Colonic mucosa (tissue), 4 donors: ENCODE measurements at regions not wholly inside any gene's neighbourhood (a gene's known extent, or its start where the extent isn't known, plus 50 kb on each side); places are given as distances from the start of the nearest gene placed in this dataset.
"Not testable (repeated sequence)": the region's sequence is repeated elsewhere in the genome, so short reads cannot be mapped to it uniquely, and the experiment has no call there.

Experiments used
- DNase-seq: peaks from one replicate; pipeline ENCODE4 v3.0.0-alpha.2; 2020
- H3K27ac ChIP-seq: fragments of 200-600 bp; one replicate; pipeline ENCODE4 v1.8.0; 2021
- H3K27me3 ChIP-seq: fragments of 200-600 bp; one replicate; pipeline ENCODE4 v1.8.0; 2021
- H3K36me3 ChIP-seq: fragments of 200-600 bp; one replicate; pipeline ENCODE4 v1.8.0; 2021
- H3K4me1 ChIP-seq: fragments of 200-600 bp; one replicate; pipeline ENCODE4 v1.8.0; 2021; ENCODE audit warnings: mild to moderate bottlenecking
- H3K4me3 ChIP-seq: fragments of 200-600 bp; one replicate; pipeline ENCODE4 v1.8.0; 2021
- H3K9ac ChIP-seq, 2 donors: one replicate each; pipeline ENCODE4 v1.7.0; 2013; ENCODE audit warnings: control low read depth in 2 of 2, low read depth in 2 of 2, low read length in 2 of 2
- H3K9me3 ChIP-seq: fragments of 200-600 bp; one replicate; pipeline ENCODE4 v1.8.0; 2021
- intact Hi-C: fragments of 100-400 bp; cut with DNase I; formaldehyde crosslinking; loops from one replicate; pipeline ENCODE4 v1.14.1; 2022
- TF ChIP-seq, protein P1 (sequence below): fragments of 200-600 bp; IDR thresholded peaks from one replicate; pipeline ENCODE4 v1.8.0; 2022; ENCODE audit warnings: antibody characterized with exemption, mild to moderate bottlenecking
- donor health status: healthy.
- donor health status: DM: no; HTN: no; CAD: no.
- donor health status: DM: no; HTN: no; CAD: no.

DNA sequence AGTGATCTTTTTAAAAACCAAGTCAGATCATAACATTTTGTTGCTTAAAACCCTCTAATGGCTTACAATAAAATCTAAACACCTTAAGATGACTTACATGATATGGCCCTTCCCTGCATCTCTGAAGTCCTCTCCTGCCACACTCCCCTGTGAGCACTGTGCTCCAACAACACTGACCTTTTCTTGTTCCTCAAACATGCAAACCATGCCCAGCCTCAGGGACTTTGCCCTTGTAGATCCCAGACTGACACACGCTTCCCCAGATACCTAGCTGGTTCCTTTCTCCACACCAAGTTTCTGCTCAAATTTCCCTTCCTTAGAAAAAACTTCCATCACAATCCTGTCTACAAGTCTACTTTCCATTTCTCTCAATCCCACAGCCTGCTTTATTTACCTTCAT, 128.6 kb downstream of the IPO8 start:
- intact Hi-C loops = no loop called here
- no peak overlapping the region for H3K9ac ChIP-seq
- TF ChIP-seq, protein P1, sequence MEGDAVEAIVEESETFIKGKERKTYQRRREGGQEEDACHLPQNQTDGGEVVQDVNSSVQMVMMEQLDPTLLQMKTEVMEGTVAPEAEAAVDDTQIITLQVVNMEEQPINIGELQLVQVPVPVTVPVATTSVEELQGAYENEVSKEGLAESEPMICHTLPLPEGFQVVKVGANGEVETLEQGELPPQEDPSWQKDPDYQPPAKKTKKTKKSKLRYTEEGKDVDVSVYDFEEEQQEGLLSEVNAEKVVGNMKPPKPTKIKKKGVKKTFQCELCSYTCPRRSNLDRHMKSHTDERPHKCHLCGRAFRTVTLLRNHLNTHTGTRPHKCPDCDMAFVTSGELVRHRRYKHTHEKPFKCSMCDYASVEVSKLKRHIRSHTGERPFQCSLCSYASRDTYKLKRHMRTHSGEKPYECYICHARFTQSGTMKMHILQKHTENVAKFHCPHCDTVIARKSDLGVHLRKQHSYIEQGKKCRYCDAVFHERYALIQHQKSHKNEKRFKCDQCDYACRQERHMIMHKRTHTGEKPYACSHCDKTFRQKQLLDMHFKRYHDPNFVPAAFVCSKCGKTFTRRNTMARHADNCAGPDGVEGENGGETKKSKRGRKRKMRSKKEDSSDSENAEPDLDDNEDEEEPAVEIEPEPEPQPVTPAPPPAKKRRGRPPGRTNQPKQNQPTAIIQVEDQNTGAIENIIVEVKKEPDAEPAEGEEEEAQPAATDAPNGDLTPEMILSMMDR = no peak

DNA sequence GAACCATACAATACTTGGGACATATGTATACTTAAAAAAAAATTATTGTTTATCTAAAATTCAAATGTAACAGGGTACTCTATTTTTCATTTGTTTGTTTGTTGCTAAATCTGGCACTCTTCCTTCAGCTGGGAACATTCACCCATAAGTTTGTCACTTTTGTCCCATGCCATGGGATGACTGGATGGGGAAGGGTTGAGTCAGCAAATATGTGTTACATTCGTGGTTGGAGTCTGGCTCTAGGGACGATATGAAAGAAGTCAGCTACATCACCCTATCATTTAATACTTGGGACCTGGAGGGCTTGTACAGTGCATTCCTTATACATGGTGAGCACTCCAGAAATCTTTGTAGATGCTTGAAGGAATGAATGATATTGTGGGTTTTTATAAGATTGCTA, 131.3 kb downstream of the IPO8 start:
- no peaks in the 10 kb centered on the region for H3K27me3 ChIP-seq
- H3K4me3 ChIP-seq = no peak overlapping the region
- no peaks in the 10 kb centered on the region for H3K4me1 ChIP-seq
- no peaks in the 10 kb centered on the region for H3K36me3 ChIP-seq
- no peak overlapping the region for H3K9ac ChIP-seq
- TF ChIP-seq, protein P1 = no peak
- no peak for DNase-seq
- H3K9me3 ChIP-seq = no peaks in the 10 kb centered on the region
- intact Hi-C loops = no loop called here
- no peak overlapping the region for H3K27ac ChIP-seq

More for the DNA sequence above, 128.6 kb downstream of the IPO8 start:
- H3K4me3 ChIP-seq = no peak overlapping the region
- no peak overlapping the region for H3K27ac ChIP-seq
- no peak for DNase-seq
- no peaks in the 10 kb centered on the region for H3K4me1 ChIP-seq
- H3K9me3 ChIP-seq = no peaks in the 10 kb centered on the region
- H3K27me3 ChIP-seq = no peaks in the 10 kb centered on the region
- H3K36me3 ChIP-seq = no peaks in the 10 kb centered on the region

DNA sequence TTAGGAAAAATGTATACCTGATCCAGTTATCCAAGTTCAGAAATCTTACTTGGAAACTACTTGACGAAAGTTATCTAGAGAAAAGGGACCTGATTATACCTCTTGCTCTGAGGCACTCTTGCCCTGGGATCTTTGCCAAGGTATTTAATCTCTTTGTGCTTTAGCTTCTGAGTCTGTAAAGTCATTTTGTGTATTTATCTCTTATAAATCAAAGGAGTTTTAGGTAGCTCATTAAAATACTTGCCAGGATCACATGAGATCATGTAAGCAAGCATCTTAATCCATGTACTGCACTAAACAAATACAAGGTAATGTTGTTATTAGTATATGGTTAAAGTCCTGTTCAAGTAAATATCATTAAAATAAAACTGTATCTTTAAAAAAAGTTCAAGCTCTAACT, 147.5 kb downstream of the IPO8 start:
- TF ChIP-seq, protein P1 = no peak
- Histone ChIP-seq H3K4me1 (no peaks in the 10 kb centered on the region), H3K4me3 (no peak overlapping the region), H3K36me3 (no peaks in the 10 kb centered on the region), H3K27me3 (no peaks in the 10 kb centered on the region), H3K9me3 (no peaks in the 10 kb centered on the region), H3K9ac (no peak overlapping the region), H3K27ac (no peak overlapping the region)
- intact Hi-C loops = no loop called here
- DNase-seq = no peak

DNA sequence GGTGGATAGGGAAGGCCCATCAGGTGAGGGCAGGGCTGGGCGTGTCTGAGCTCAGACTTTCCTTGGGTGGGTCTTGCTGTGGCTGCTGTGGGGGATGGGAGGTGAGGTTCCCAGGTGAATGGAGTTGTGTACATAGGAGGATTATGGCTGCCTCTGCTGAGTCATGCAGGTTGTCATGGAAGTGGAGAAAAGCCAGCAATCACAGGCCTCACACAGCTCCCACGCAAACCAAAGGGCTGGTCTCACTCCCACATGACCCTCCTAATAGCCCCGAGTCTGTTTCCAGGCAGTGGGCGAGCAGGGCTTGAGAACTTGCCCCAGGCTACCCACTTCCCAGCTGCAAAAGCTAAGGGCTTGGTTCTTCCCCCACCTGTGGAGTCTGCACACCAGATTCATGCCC, 149.5 kb downstream of the IPO8 start:
- H3K4me1 ChIP-seq = no peaks in the 10 kb centered on the region
- TF ChIP-seq, protein P1 = no peak
- DNase-seq = peak; percentile 26
- no peaks in the 10 kb centered on the region for H3K27me3 ChIP-seq
- H3K9ac ChIP-seq = no peak overlapping the region
- intact Hi-C loops = no loop called here
- H3K36me3 ChIP-seq = no peaks in the 10 kb centered on the region
- no peaks in the 10 kb centered on the region for H3K9me3 ChIP-seq
- H3K4me3 ChIP-seq = no peak overlapping the region
- no peak overlapping the region for H3K27ac ChIP-seq

DNA sequence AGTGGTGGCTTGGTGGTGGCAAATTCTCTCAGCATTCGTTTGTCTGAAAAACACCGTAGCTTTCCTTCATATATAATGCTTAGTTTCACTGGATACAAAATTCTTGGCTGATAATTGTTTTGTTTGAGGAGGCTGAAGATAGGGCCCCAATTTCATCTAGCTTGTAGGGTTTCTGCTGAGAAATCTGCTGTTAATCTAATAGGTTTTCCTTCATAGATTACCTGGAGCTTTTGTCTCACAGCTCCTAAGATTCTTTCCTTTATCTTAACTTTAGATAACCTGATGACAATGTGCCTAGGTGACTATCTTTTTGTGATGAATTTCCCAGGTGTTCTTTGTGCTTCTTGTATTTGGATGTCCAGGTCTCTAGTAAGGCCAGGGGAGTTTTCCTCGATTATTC, 151.0 kb downstream of the IPO8 start:
- H3K36me3 ChIP-seq, H3K9ac ChIP-seq, H3K4me3 ChIP-seq, H3K4me1 ChIP-seq, intact Hi-C loops, H3K27me3 ChIP-seq, DNase-seq, H3K9me3 ChIP-seq, H3K27ac ChIP-seq: not testable (repeated sequence)

DNA sequence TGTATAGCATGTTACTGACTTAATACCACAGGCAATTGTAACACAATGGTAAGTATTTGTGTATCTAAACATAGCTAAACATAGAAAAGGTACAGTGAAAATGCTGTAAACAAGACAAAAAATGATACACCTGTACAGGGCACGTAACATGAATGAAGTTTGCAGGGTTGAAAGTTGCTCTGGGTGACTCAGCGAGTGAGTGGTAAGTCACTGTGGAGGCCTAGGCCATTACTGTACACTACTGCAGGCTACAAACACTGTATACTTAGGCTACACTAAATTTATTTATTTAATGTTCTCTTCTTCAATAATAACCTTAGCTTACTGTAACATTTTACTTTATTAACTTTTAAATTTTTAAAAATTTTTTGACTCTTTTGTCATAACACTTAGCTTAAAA, 158.4 kb downstream of the IPO8 start:
- Histone ChIP-seq H3K36me3 (no peaks in the 10 kb centered on the region), H3K9ac (no peak overlapping the region), H3K27me3 (no peaks in the 10 kb centered on the region), H3K4me1 (no peaks in the 10 kb centered on the region), H3K27ac (no peak overlapping the region), H3K4me3 (no peak overlapping the region), H3K9me3 (no peaks in the 10 kb centered on the region)
- intact Hi-C loops = no loop called here
- no peak for DNase-seq
- TF ChIP-seq, protein P1 = no peak
